Retina (tissue), 1 donor: ENCODE measurements at regions not wholly inside any gene's neighbourhood (a gene's known extent, or its start where the extent isn't known, plus 50 kb on each side); places are given as distances from the start of the nearest gene placed in this dataset.
"Not testable (repeated sequence)": the region's sequence is repeated elsewhere in the genome, so short reads cannot be mapped to it uniquely, and the experiment has no call there.

Source experiments
- DNase-seq: peaks from one replicate; pipeline ENCODE4 v3.0.0-alpha.2; 2016

DNA sequence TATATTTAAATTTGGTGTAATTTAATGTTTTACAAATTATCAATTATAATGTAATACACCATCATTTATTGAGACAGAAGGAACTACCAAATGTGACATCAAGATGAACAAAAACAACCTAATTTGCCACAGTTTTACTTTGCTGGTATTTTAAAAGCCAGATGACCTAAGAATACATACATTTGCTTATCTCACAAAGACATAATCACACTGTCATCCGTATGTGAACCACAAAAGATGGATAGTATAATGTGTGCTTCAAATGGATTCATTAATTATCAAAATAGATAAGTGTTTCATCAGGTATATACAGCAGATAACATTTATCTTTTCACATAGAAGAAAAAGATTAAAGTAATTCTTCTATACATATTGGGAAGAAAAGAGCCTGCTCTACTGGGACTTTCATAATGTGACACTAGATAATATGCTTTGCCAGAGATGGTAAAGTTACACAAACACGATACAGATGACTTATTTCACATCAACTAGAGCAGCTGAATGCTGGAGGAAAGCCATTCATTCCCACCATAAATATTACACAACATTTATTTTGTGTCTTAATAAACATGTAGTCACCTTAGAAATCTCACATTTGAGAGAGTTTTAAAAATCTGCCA is 278.5 kb downstream of the ISL1 start:
- no peak for DNase-seq

DNA sequence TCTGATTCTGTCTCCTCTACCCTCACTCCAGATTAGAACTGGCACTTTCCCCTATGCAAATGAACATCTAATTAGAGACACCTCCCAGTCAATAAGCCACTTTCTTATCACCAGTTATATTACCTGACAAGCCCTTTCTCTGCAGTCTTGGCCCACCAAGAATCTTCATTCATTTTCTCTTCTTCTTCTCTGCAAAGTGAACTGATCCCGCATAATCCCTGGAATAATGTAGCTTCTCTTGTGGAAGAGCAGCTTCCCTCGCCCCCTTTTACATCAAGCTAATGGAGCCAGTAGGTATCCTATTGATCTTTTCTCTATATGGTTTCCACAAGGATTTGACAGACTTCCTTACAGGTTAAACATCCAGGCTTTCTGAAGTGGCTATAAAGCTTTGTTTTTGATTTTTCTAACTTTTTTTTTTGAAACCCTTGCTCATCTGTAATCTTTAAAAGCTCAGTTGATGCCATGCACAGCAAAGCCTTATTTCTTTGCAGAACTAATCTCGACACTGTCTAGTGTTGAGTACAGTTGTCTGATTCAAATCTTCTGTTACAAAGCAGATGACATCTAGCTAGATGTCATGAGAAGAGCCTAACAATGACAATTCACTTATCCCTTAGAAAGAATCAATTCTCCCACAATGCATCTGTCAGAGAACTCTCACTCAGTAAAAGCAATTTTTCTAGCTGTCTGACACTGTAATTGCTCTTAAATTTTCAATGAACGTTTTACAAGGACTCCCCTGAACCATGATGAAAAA is 281.4 kb downstream of the ISL1 start:
- DNase-seq = peak; percentile 32

DNA sequence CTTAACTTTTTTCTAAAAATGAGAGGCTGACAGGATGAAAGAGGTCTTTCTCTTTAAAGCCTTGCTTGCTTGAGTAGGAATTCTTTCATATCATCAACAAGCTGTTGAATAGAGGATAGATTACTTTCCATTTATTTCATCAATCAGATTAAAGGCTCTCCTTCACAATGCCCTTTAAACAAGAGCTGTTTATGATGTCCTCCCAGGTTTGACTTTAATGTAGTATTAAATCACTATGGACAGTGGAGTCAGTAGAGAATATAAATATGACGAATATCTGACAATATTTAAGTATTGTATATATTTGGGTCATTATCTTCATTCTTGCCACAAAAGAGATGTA is 282.0 kb downstream of the ISL1 start:
- DNase-seq = no peak

DNA sequence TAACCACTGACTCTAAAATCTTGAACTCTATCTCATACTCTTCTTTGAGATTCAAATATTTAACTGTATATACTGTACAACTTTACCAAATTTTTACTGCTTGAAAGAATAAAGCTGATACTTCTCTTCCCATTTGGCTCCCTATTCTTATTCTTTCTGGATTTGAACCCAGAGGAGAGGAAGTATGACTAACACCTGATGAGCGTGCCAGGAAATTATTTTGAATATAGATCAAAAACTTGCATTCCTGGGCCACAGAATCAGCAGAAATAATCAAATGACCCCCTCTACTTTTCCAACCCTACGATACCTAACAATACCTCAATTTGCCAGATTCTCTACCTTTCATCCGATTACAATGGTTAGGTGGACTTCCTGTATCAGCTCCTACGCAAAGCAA is 285.8 kb downstream of the ISL1 start:
- no peak for DNase-seq

DNA sequence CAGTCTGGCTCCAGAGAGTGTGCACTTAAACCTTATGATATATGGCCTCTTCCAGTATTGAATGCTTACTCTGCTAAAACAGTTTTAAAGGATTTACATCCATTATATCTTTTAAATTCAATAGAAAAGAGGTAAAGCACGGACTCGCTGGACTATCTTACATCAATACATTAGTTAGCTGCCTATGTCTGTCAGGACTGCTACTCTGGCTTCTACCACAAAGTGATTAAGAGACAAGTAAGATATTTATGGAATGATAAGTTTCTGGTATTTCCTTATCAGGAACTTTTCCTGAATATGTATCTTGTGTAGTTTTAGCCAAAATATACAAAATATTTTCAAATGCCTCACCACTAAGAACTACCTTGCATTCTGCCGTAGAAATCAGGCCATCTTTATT is 295.1 kb downstream of the ISL1 start:
- DNase-seq = no peak

DNA sequence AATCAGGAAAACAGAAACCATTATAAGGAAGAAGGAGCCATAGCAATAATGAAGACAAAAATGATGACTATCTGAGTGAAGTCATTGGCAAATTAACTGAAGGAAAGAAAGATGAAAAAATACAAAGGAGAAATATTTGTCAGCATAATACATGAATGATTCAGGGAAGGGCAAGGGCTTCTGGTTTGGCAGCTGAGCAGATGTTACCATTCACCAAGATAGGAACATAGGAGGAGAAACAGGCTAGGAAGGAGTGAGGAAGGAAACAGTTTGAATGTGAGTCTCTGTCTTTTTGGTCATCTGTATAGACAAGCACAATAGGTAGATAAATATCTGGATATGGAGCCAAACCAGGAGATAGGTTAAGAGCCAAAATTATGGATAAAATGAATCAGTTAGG is 296.0 kb downstream of the ISL1 start:
- no peak for DNase-seq

DNA sequence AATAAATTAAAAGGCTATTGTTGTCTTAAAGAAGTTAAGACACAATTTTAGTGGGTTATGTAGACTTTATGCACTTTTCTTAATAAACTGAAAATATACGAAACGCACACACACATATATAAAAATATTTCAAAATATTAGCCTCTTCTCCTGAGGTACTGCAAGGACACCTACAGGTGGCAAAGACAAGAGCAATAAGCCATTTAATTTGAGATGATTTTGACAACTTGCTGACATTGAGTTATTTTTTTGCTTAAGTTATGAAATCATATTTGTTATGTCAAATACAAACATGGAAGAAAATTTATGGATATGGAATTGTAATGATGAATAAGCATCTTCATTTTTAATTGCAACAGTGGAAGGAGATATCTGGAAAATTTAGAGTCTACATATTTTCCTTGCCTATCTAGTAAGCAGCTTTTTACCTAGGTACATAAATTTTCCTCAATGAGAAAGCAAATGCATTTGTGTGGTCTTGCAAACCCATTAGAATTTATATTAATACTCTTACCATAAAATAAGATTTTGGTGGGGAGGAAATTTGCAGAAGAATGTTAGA is 301.6 kb downstream of the ISL1 start:
- DNase-seq = no peak

DNA sequence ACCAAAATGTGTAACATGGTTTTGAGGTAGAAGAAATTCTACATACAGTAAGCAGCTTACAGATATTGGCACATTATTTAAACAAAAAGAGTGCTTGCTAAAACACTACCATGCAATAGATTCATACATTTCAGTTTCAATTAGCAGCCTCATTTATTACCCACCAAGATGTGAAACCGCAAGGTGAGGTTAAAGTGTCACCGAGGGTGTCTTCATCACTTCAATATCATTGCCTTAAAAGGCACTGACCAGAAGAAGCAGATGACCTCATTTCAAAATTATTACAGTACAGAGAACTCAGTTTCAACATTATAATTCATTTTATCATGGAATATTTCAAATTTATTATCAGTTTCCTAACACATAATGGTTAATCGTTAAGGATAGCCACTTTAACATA is 302.2 kb downstream of the ISL1 start:
- no peak for DNase-seq

DNA sequence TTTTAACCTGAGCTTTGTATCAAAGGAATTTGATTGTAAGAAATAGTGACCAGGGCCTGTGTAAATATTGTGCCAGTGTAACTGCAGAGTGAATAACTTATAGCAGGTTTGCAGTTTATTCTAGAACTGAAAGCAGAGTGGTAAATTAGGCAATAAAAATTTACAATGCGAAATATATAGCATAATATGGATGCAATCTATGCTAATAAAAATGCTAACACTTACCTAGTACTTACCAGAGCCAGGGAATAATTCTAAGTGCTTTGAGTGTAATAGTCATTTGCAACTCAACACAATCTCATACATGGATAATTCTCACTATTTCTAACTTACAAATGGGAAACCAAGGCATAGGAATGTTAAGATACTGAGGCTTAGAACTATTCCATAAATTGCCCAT is 303.4 kb downstream of the ISL1 start:
- DNase-seq = no peak

DNA sequence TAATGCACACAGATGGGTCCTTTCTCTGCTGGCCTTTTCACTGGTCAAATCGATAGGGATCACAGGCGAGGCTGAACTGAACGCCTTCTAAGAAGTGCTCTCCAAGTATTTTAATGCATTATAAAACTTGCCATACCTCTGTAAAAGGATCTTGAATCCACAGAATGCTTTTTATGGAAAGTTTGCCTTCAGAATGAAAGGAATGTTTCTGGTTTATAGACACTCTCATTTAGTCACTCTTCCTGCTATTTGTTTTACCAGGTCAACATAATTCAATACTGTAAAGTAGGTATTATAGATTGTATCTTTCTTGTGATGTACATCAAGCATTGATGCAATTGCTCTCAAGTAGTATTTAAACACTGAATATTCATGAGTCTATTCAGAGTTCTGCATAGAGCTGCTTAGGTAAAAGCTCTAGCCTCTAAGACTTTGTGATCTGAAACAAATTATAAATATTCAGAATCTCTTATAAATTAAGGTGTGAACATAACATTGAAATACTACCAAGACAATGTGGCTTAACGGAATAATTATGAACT is 308.4 kb downstream of the ISL1 start:
- no peak for DNase-seq

DNA sequence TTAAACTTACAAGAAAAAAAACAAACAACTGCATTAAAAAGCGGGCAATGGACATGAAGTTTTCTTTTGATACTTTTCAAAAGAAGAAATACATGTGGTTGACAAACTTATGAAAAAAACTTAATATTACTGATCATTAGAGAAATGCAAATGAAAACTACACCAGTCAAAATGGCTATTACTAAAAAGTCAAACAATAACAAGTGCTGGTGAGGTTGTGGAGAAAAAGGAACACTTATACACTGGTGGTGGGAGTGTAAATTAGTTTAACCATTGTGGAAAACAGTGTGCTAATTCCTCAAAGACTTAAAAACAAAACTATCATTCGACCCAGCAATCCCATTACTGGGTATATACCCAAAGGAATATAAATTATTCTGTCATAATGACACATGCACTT is 311.6 kb downstream of the ISL1 start:
- no peak for DNase-seq

DNA sequence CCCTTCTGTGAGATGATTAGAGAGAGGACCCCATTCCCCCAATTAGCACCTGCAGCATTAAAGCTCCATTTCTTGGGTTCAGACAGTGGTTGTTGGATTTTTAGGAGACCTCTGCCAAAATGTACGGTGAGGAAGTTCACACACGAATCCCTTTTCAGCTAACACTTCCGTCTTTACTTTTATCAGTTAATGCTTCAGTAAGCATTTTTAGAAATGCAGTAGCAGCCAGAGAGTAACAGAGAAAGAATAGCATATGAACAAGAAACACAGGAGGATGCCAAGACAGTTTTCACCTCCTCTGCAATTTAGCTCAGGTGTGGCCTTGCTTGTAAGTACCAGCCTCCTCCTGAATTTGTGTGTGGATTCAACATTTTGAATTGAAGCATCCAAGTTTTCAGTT is 312.9 kb downstream of the ISL1 start:
- DNase-seq = no peak

DNA sequence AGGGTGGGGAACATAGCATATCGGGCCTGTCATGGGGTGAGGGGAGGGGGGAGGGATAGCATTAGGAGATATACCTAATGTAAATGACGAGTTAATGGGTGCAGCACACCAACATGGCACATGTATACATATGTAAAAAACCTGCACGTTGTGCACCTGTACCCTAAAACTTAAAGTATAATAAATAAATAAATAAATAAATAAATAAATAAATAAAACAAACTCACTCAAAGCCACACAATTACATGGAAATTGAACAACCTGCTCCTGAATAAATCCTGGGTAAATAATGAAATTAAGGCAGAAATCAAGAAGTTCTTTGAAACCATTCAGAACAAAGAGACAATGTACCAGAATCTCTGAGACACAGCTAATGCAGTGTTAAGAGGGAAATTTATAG is 318.8 kb downstream of the ISL1 start:
- DNase-seq = not testable (repeated sequence)

DNA sequence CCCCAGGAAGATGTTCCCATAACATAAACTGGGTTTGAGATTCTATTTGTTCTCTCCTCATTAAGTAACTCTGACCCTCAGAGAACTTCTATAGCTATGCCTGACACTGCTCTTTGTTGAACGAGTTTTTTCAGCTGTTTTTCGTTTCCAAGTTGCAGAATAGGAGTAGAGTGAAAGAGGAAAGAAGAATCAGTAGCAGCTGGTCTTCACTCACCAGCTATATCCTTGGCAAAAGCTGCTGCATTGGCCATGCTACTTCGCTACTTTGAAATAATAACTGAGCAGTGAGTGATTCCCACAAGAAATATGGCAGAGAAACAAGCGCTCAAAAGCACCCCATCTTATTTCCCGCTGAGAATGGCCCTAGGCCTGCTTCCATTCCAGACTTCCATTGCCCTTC is 329.0 kb downstream of the ISL1 start:
- DNase-seq = no peak

DNA sequence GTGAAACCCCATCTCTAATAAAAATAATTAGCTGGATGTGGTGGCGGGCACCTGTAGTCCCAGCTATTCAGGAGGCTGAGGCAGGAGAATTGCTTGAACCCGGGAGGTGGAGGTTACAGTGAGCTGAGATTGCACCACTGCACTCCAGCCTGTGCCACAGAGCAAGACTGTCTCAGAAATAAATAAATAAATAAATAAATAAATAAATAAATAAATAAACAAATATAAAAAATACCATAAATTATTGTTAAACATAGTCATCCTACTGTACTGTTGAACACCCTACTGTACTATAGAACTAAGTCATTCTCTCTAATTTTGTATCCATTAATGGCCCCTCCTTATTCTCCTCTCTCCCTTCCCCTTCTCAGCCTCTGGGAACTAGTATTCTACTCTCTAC is 332.2 kb downstream of the ISL1 start:
- DNase-seq = not testable (repeated sequence)

DNA sequence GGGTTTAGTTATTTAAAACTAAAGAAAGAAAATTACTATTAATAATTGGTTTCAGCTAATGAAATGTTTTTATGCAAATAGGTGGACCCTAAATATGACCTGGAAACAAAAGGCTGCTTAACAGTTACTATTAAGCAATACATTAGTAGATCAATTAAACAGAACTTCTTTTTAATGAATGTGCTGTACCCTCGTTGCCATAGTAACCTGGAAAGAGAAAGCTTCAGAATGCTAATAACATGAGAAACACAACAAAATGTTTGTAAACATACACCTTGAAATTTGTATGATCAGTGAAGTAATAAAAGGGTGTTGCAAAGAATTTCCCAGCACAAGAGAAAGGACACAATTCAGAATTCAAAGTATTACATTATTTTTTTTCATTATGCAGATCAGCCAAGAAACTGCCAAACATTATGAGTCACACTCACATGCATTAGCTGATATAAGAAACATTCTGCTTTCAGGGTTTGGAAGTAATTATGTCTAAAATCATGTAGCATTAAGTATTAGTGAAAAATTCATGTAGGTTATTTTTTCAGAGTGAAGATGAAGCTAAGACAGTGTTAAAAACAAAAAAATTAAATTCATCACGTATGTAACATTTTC is 348.3 kb downstream of the ISL1 start:
- no peak for DNase-seq

DNA sequence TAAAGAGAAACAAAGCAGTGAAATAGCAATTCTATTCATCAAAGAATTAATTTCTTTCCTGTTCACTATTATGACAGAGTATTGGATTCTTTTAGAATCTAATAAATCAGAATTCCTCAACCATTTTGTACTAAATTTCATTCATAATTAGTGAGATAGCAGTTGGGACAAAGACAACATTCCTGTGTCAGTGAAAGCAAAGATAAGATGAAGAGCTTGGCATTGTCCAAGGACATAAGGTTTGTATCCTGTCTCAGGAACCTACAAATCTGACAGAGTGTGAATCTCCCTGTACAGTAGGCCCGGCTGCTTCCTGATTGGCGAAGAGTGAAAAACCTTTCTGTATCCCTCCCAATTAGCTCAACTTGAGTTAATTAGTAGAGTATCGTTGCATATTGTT is 349.1 kb downstream of the ISL1 start:
- DNase-seq = no peak

DNA sequence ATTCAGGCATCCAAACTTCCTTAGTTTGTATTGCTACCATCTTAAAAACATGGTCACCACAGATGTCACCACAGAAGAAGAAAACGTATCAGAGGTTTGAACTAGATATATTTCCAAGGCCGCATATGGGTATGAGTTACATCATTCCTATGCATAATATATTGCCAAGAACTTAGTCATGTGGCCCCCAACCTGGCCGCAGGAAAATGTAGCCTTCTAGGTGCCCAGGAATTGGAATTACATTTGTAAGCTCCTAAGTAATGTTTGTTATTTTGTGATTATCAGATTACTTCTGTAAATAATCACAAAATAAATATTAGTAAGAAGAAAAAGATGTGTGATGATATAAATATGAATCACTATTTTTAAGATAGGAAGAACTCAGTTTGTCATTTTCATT is 351.4 kb downstream of the ISL1 start:
- no peak for DNase-seq

DNA sequence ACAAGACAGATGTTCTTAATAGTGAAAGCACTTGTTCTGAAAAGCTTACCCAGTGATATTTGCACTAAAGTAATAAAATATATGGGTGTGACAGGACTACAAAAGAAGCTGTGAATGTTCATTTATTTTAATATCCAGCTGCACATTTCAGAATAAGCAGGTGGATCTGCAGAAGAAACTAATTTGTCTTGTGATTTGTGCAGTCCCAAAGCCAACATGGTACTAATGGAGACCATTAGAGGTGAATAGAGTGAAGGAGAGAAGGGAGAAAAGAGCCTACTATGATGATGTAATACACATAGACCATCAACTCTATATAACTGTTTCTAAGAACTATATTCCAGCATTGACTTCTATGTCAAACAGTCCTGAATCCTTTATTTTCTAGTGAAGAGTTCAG is 362.8 kb downstream of the ISL1 start:
- DNase-seq = no peak

DNA sequence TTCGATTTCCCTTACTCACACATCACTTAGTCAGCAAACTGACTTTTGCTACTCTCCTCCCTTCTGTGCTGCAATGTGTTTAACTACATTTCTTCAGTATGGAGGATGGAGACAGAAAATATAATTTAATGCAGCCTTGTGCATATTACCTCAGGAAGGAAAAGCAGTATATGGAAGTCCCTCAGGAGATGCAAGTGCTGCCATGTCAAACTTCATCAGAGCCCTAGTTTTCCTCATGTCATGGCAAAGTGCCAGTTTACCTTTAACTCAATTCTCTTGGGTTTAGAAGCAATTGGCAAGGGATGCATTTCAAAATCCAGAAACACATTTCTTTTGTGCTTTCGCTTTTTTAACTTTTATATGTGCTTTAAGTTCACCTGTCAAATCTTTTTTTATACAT is 365.4 kb downstream of the ISL1 start:
- DNase-seq = peak; percentile 25
